Nephron (organoid): ENCODE measurements at regions not wholly inside any gene's neighbourhood (a gene's known extent, or its start where the extent isn't known, plus 50 kb on each side); places are given as distances from the start of the nearest gene placed in this dataset.

ENCODE experiments used
- H3K27ac Mint-ChIP-seq, 3 experiments: 2 replicates each; pipeline ENCODE4 v1.8.0; 2020; ENCODE audit warnings: mixed read lengths in 3 of 3, mild to moderate bottlenecking in 2 of 3, moderate library complexity in 1 of 3
- H3K27me3 Mint-ChIP-seq: 2 replicates; pipeline ENCODE4 v1.8.0; 2021; ENCODE audit warnings: low read depth, mild to moderate bottlenecking, moderate library complexity, mixed read lengths
- H3K36me3 Mint-ChIP-seq: 2 replicates; pipeline ENCODE4 v1.8.0; 2020; ENCODE audit warnings: low read depth, mixed read lengths
- H3K4me1 Mint-ChIP-seq: 2 replicates; pipeline ENCODE4 v1.8.0; 2020; ENCODE audit warnings: mixed read lengths
- H3K4me3 Mint-ChIP-seq, 3 experiments: 2 replicates each; pipeline ENCODE4 v1.8.0; 2020; ENCODE audit warnings: mild to moderate bottlenecking in 3 of 3, mixed read lengths in 3 of 3, moderate library complexity in 2 of 3
- H3K9me3 Mint-ChIP-seq: 2 replicates; pipeline ENCODE4 v1.8.0; 2020; ENCODE audit warnings: mixed read lengths
- CTCF ChIP-seq, 3 experiments: fragments of 200-600 bp; sonication (generic); IDR thresholded peaks; one replicate each; pipeline ENCODE4 v1.5.0; 2021; ENCODE audit warnings: antibody characterized with exemption in 3 of 3; ENCODE audit not compliant: unreplicated experiment in 3 of 3

- Mint-ChIP-seq H3K9me3 (peaks cover 5% of the 10 kb centered on the region), H3K4me3 (no peak overlapping the region), H3K27ac (no peak overlapping the region), H3K4me1 (no peaks in the 10 kb centered on the region), H3K27me3 (no peaks in the 10 kb centered on the region), H3K36me3 (no peaks in the 10 kb centered on the region)
- no peak for TF ChIP-seq CTCF (IDR thresholded peaks at IDR 0.05; ENCODE audit: unreplicated experiment in 3 of 3)
Measured at GRCh38 chr2:12251121-12251520, 465.6 kb upstream of the TRIB2 start.

- Mint-ChIP-seq H3K27me3 (no peaks in the 10 kb centered on the region), H3K4me1 (no peaks in the 10 kb centered on the region), H3K27ac (no peak overlapping the region), H3K4me3 (no peak overlapping the region), H3K36me3 (no peaks in the 10 kb centered on the region), H3K9me3 (peaks cover 5% of the 10 kb centered on the region)
- TF ChIP-seq CTCF (IDR thresholded peaks at IDR 0.05; ENCODE audit: unreplicated experiment in 3 of 3), result no peak
Measured at GRCh38 chr2:12251749-12252148, 465.0 kb upstream of the TRIB2 start.

- peaks cover 5% of the 10 kb centered on the region for H3K9me3 Mint-ChIP-seq
- H3K27ac Mint-ChIP-seq, result no peak overlapping the region
- no peak overlapping the region for H3K4me3 Mint-ChIP-seq
- no peaks in the 10 kb centered on the region for H3K36me3 Mint-ChIP-seq
- TF ChIP-seq CTCF (IDR thresholded peaks at IDR 0.05; ENCODE audit: unreplicated experiment in 3 of 3), result no peak
- H3K27me3 Mint-ChIP-seq, result no peaks in the 10 kb centered on the region
- no peaks in the 10 kb centered on the region for H3K4me1 Mint-ChIP-seq
Measured at GRCh38 chr2:12253167-12253778, 463.5 kb upstream of the TRIB2 start.

DNA sequence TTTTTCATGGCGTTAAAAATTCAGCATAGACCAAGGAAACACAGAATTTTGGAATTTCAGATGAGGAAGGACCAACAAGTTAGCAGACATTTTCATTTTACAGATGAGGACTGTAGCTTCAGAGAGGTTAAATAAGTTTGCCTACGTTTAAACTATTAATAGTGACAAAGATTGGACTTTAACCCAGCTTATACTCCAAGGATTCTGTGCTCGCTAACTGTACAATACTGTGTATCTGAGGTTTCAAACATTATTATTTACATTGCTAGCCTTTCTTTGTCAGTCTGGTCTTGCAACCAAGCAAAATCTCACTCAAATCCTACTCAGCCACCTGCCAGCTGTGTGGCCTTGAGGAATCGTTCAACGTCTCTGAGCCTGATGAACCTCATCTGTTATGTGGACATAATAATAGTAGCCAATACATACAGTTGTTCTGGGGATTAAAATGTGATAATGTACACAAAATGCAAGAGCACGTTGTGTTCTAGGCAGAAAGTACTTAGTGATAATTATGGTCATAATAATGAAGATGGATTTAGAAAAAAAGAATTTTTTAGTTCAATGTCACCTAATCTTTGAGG lies 462.4 kb upstream of the TRIB2 start:
- Mint-ChIP-seq H3K27me3 (no peaks in the 10 kb centered on the region), H3K4me1 (no peaks in the 10 kb centered on the region), H3K27ac (no peak overlapping the region), H3K36me3 (no peaks in the 10 kb centered on the region), H3K4me3 (no peak overlapping the region), H3K9me3 (peaks cover 5% of the 10 kb centered on the region)
- TF ChIP-seq CTCF (IDR thresholded peaks at IDR 0.05; ENCODE audit: unreplicated experiment in 3 of 3), result no peak

- H3K27me3 Mint-ChIP-seq, result no peaks in the 10 kb centered on the region
- TF ChIP-seq CTCF (IDR thresholded peaks at IDR 0.05; ENCODE audit: unreplicated experiment in 3 of 3), result no peak
- H3K4me3 Mint-ChIP-seq, result no peak overlapping the region
- H3K36me3 Mint-ChIP-seq, result no peaks in the 10 kb centered on the region
- H3K27ac Mint-ChIP-seq, result no peak overlapping the region
- no peaks in the 10 kb centered on the region for H3K4me1 Mint-ChIP-seq
- no peaks in the 10 kb centered on the region for H3K9me3 Mint-ChIP-seq
Measured at GRCh38 chr2:12256206-12256605, 460.5 kb upstream of the TRIB2 start.

DNA sequence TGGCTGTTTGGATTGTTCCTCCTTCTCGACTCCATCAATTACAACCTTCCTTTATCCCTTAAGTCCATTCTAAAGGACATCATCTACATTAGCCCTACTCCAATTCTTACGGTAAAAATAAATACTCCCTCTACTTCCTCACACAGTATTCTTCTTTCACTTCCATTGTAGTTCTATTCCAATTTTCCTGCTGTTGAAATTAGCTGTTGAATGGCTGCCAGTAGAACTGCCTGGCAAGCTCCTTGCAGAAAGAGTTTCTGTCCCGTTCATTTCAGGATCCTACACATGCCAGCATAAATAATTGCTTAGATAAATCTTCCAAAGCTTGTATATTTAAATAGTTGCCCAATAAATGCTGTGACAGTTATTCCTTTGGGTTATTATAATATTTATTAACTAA lies 459.3 kb upstream of the TRIB2 start:
- no peak overlapping the region for H3K27ac Mint-ChIP-seq
- no peak overlapping the region for H3K4me3 Mint-ChIP-seq
- H3K36me3 Mint-ChIP-seq, result no peaks in the 10 kb centered on the region
- no peaks in the 10 kb centered on the region for H3K27me3 Mint-ChIP-seq
- H3K9me3 Mint-ChIP-seq, result no peaks in the 10 kb centered on the region
- TF ChIP-seq CTCF (IDR thresholded peaks at IDR 0.05; ENCODE audit: unreplicated experiment in 3 of 3), result no peak
- H3K4me1 Mint-ChIP-seq, result peaks cover 10% of the 10 kb centered on the region
